GM12872 (cell line): ENCODE measurements at regions not wholly inside any gene's neighbourhood (a gene's known extent, or its start where the extent isn't known, plus 50 kb on each side); places are given as distances from the start of the nearest gene placed in this dataset.

Source experiments
- TF ChIP-seq, protein P1 (sequence below): IDR thresholded peaks from 3 replicates; pipeline ENCODE4 v1.5.1; 2011; ENCODE audit warnings: low read depth, mild to moderate bottlenecking, low read length, moderate library complexity; ENCODE audit not compliant: insufficient read depth

DNA sequence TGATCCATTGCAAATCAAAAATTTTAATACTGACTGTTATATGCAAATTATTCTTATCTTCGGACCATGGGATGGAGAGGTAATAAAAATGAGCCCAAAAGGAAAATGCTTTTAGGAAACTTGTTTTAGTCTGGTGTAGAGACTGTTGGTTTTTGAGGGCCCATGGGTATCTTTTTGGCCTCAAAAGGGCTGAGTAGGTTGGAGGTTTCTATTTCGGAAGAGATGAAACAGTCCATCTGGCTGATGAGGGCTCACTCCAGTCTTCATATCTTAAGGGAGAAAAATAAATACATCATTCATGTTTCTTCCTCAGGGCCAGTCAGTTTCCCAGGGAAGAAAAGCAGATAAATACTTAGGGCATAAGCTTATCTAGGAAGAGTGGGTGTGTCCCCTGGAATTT lies 290.7 kb downstream of the RMST start:
- TF ChIP-seq, protein P1, sequence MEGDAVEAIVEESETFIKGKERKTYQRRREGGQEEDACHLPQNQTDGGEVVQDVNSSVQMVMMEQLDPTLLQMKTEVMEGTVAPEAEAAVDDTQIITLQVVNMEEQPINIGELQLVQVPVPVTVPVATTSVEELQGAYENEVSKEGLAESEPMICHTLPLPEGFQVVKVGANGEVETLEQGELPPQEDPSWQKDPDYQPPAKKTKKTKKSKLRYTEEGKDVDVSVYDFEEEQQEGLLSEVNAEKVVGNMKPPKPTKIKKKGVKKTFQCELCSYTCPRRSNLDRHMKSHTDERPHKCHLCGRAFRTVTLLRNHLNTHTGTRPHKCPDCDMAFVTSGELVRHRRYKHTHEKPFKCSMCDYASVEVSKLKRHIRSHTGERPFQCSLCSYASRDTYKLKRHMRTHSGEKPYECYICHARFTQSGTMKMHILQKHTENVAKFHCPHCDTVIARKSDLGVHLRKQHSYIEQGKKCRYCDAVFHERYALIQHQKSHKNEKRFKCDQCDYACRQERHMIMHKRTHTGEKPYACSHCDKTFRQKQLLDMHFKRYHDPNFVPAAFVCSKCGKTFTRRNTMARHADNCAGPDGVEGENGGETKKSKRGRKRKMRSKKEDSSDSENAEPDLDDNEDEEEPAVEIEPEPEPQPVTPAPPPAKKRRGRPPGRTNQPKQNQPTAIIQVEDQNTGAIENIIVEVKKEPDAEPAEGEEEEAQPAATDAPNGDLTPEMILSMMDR: no peak

DNA sequence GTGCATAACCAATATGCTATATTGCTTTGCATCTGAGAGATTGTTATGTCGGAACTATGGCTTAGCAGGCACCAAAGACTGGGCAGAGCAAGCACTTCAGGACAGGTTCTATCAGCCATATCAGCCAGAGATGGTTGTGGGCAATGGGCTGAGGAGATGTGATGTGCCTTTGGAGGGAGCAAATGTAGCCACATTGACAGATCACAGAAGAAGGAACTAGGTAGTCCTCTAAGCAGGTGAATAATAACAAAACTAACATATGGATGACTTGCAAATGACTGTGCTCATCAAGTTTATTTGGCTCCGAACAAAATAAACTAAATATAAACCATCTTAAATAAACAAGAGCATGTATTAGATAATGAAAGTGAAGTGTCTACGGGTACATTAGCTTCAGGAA lies 291.7 kb downstream of the RMST start:
- TF ChIP-seq, protein P1: no peak

DNA sequence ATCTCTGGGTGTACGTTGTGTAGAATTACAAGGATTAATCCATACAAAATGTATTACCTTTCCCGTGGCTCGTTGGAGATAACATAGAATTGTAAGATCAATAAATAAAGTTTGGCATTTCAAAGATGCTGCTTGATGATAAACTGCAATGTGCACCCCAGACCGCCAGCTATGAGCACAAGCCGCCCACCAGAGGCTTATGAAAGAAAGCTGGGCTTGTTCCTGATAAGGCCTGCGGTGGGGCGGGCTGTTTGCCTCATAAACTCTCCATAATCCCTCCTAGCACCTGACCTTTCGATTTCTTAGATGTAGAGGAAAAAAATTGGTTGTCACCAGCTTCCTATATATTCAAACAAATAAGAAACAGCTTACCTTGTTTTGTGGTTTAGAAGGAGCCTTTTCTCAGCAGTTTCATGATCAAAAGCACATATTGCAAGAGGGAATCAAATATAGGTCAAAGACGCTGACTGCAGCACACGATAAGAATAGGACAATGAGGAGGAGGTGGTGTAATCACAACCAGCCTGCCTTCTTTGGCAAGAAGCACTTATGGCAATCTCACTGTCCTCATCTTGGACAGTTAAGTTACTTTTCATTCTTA lies 293.6 kb downstream of the RMST start:
- TF ChIP-seq, protein P1: no peak

DNA sequence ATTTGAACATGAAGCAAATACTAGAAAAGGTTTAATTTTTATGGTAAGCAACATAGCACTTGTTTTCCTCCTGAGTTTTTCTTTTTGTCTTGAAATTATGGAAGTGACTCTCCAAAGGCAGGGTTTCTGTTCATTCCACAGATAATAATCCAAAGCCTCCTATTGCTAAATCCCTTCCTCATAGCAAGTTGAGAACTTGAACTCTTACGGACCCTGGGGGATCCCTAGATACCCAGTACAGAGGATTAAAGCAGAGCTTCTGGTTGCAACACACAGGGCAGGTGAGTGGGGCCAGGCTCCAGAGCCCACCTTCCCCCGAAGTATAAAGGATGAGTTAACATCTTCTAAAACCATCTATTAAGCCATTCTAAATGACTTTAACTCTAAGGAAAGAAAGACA lies 294.1 kb downstream of the RMST start:
- TF ChIP-seq, protein P1: no peak

DNA sequence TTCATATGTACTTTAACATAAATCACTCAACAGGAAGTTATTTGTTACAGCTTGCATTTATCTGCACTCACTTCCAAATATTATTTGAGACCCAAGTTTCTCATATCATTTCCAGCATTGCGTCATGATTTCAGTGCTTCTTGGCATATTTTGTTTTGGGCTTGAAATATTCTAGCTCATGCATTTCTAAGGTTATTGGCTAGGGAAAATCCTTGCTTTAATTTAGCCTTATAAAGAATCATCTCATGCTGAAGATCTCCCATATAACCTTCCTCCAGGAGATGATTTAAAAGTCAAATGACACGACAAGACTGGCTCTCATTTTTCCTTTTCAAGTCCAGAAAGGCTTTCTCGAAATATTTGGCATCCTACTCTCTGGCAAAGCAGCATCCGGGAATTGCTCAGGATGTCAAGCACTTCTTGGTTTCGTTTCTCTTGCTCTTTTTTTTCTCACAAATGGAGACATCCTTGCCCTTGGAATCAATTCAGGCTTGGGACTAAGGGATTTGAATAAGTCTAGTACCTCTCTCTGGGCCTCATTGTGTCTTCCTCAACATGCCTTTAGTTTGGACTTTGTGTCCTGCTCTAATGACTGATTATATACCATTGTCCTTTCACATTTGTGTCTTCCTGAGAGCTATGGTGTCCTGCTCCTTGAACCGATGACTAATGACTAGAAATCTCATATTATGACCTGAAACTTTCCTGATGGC lies 295.0 kb downstream of the RMST start:
- TF ChIP-seq, protein P1: no peak

DNA sequence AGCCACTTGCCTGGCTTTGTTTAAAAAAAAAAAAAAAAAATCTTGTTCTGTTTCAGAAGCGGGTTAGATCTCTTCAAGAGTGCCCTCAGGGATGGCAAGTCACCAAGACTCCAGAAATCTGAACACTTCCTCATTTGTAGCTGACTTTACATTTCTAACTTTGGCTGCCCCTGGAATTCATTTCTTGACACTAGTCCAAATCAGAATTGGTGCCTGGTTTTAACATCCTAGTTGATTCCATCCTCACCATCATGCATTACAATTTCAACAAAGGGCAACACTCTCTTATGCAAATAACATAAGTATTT lies 295.5 kb downstream of the RMST start:
- TF ChIP-seq, protein P1: no peak

DNA sequence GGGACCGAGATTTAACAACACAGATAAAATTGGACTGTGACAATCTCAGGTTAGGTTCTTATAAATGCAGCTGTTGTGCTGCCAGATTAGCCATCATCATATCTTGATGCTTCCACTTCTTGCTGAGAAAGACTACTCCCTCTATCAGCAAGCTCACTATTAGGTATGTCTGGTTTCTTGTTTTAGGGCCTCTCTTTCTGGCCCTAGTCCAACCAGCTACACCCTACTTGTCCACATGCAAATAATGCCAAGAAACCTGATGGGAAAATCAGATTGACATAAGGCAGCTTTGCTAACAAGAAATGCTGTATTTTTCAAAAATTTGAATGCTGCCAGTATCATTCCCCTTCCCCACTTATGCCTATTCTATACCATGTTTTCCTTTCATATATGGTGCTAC lies 296.0 kb downstream of the RMST start:
- TF ChIP-seq, protein P1: no peak

DNA sequence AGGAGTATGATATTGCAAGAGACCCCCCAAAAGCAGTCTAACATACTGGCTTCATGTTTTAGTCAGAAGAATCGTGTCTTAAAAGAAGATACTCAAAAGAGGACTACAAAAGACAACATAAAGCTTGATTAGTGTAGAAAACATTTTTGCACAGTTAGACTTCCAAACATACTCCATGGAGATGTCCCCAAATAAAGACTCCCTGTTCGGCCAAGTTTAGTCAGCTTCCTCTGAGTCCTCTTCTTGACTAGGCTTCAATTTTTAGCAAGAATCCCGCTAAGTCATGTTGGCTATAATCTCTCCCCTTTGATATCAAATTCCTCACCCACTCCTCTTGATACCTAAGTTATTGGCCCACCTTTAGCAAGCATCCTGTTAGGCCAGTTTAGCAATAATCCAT lies 298.0 kb downstream of the RMST start:
- TF ChIP-seq, protein P1: no peak
